ENCODE measurements at regions not wholly inside any gene's neighbourhood (a gene's known extent, or its start where the extent isn't known, plus 50 kb on each side); places are given as distances from the start of the nearest gene placed in this dataset.

DNA sequence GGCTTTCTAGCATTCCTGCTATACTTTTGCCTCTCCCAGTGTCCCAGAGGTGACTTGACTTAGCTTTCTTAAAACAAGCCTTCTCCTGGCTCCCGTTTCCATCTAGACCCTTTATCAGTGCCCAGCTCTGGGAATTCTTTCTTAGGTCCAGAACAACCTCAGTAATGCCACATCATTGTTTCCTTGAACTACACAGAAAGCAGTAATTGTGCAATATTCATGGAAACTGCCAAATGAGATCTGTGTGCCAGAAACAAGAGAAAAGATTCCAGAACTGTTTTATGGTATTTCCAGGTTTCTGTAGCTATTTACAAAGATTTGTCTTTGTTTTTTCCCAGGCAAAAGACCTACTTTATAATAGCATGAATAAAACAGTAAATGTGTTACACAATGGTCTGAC lies 391.3 kb downstream of the SLCO4C1 start:
- Histone ChIP-seq H3K79me2 (ENCODE audit: insufficient read depth, low read length) (no peaks in the 10 kb centered on the region), H3K36me3 (ENCODE audit: insufficient read depth, low read length) (no peaks in the 10 kb centered on the region), H3K4me3 (ENCODE audit: low read depth, low read length, poor library complexity, severe bottlenecking) (no peak overlapping the region), H3K4me1 (ENCODE audit: insufficient read depth, low read length, severe bottlenecking) (no peaks in the 10 kb centered on the region), H3K4me2 (ENCODE audit: low read length) (no peak overlapping the region), H3K27ac (ENCODE audit: low read depth, low read length, poor library complexity, severe bottlenecking) (no peak overlapping the region), H3F3A (ENCODE audit: insufficient read depth, low read length) (no peaks in the 10 kb centered on the region), H3K9me3 (ENCODE audit: low read length) (no peaks in the 10 kb centered on the region), H3K9me2 (ENCODE audit: low read depth, low read length) (no peaks in the 10 kb centered on the region), H3K27me3 (ENCODE audit: insufficient read depth, low read length) (no peaks in the 10 kb centered on the region), H4K20me1 (ENCODE audit: insufficient read depth, low read length) (no peaks in the 10 kb centered on the region), H3K9ac (ENCODE audit: low read length) (no peak overlapping the region), H2AFZ (ENCODE audit: low read length) (no peak overlapping the region)
- TF ChIP-seq, protein P1, sequence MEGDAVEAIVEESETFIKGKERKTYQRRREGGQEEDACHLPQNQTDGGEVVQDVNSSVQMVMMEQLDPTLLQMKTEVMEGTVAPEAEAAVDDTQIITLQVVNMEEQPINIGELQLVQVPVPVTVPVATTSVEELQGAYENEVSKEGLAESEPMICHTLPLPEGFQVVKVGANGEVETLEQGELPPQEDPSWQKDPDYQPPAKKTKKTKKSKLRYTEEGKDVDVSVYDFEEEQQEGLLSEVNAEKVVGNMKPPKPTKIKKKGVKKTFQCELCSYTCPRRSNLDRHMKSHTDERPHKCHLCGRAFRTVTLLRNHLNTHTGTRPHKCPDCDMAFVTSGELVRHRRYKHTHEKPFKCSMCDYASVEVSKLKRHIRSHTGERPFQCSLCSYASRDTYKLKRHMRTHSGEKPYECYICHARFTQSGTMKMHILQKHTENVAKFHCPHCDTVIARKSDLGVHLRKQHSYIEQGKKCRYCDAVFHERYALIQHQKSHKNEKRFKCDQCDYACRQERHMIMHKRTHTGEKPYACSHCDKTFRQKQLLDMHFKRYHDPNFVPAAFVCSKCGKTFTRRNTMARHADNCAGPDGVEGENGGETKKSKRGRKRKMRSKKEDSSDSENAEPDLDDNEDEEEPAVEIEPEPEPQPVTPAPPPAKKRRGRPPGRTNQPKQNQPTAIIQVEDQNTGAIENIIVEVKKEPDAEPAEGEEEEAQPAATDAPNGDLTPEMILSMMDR (IDR thresholded peaks at IDR 0.05; ENCODE audit: low read length), result no peak
- TF ChIP-seq EZH2 (IDR thresholded peaks at IDR 0.05; ENCODE audit: borderline replicate concordance, low read length), result no peak

DNA sequence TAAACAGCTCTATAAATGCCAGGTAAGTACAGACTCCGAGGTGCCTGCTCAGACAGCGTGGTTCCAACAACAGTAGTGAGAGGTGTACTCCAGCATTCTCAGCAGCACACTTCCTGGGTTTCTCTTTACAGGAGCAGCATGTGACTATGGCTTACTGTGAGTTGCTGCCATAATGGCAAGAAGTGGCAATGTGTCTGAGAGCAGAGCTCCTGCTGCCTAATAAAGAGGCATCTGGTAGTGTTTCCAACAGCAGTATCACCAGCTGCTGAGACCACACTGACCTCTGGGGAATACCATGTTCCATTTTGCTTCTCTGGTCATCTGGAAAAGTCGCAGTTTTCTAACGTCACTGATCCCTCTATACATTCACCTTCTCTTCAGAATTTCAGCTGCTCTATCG lies 398.2 kb downstream of the SLCO4C1 start:
- Histone ChIP-seq H3K4me3 (ENCODE audit: low read depth, low read length, poor library complexity, severe bottlenecking) (no peak overlapping the region), H3K9me3 (ENCODE audit: low read length) (no peaks in the 10 kb centered on the region), H3K9ac (ENCODE audit: low read length) (no peak overlapping the region), H4K20me1 (ENCODE audit: insufficient read depth, low read length) (no peaks in the 10 kb centered on the region), H3K4me2 (ENCODE audit: low read length) (peak overlapping the region; percentile 19; the same call in 1 of the 2 replicates), H3K27ac (ENCODE audit: low read depth, low read length, poor library complexity, severe bottlenecking) (peak overlapping the region; percentile 5), H2AFZ (ENCODE audit: low read length) (no peak overlapping the region), H3K4me1 (ENCODE audit: insufficient read depth, low read length, severe bottlenecking) (peaks cover 7% of the 10 kb centered on the region), H3K79me2 (ENCODE audit: insufficient read depth, low read length) (no peaks in the 10 kb centered on the region), H3K9me2 (ENCODE audit: low read depth, low read length) (no peaks in the 10 kb centered on the region), H3K27me3 (ENCODE audit: insufficient read depth, low read length) (no peaks in the 10 kb centered on the region), H3K36me3 (ENCODE audit: insufficient read depth, low read length) (no peaks in the 10 kb centered on the region), H3F3A (ENCODE audit: insufficient read depth, low read length) (no peaks in the 10 kb centered on the region)
- TF ChIP-seq, protein P1 (IDR thresholded peaks at IDR 0.05; ENCODE audit: low read length), result no peak
- TF ChIP-seq EZH2 (IDR thresholded peaks at IDR 0.05; ENCODE audit: borderline replicate concordance, low read length), result no peak

DNA sequence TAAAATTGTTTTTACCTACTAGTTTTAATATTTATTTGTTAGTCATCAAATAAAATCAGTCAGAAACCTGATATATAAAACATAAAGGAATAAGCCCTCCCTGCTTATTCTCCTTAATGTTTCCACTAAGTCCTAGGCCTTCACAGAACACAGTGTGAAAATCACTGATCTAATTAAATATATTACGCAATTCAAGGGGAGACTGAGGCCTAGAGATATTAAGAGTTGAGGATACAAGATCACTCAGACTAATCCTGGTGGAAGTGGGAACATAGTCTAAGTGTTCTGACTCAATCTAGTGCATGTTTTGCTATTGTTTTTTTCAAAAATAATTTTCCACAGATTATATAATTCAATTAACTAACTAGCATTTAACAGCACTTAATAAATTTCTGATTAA lies 401.1 kb downstream of the SLCO4C1 start:
- H2AFZ ChIP-seq (ENCODE audit: low read length), result no peak overlapping the region
- H3K27me3 ChIP-seq (ENCODE audit: insufficient read depth, low read length), result no peaks in the 10 kb centered on the region
- no peak overlapping the region for H3K4me3 ChIP-seq (ENCODE audit: low read depth, low read length, poor library complexity, severe bottlenecking)
- no peaks in the 10 kb centered on the region for H3K9me3 ChIP-seq (ENCODE audit: low read length)
- H3K4me2 ChIP-seq (ENCODE audit: low read length), result no peak overlapping the region
- H3K27ac ChIP-seq (ENCODE audit: low read depth, low read length, poor library complexity, severe bottlenecking), result no peak overlapping the region
- H3K9me2 ChIP-seq (ENCODE audit: low read depth, low read length), result no peaks in the 10 kb centered on the region
- no peaks in the 10 kb centered on the region for H3F3A ChIP-seq (ENCODE audit: insufficient read depth, low read length)
- H3K9ac ChIP-seq (ENCODE audit: low read length), result no peak overlapping the region
- peaks cover 7% of the 10 kb centered on the region for H3K4me1 ChIP-seq (ENCODE audit: insufficient read depth, low read length, severe bottlenecking)
- H3K36me3 ChIP-seq (ENCODE audit: insufficient read depth, low read length), result no peaks in the 10 kb centered on the region
- TF ChIP-seq EZH2 (IDR thresholded peaks at IDR 0.05; ENCODE audit: borderline replicate concordance, low read length), result no peak
- TF ChIP-seq, protein P1 (IDR thresholded peaks at IDR 0.05; ENCODE audit: low read length), result no peak
- no peaks in the 10 kb centered on the region for H4K20me1 ChIP-seq (ENCODE audit: insufficient read depth, low read length)
- H3K79me2 ChIP-seq (ENCODE audit: insufficient read depth, low read length), result no peaks in the 10 kb centered on the region
